ENCODE measurements at regions not wholly inside any gene's neighbourhood (a gene's known extent, or its start where the extent isn't known, plus 50 kb on each side); places are given as distances from the start of the nearest gene placed in this dataset.

- TF ChIP-seq CTCF (IDR thresholded peaks at IDR 0.05) (no peak), POLR2A (IDR thresholded peaks at IDR 0.05) (no peak)
Observed at GRCh38 chr13:97141564-97142005, 80.5 kb upstream of the MBNL2 start.

Data from lower leg skin (tissue), 3 donors.